ENCODE measurements at regions not wholly inside any gene's neighbourhood (a gene's known extent, or its start where the extent isn't known, plus 50 kb on each side); places are given as distances from the start of the nearest gene placed in this dataset.

GRCh38 chr11:35088226-35088625, 50.7 kb upstream of the CD44 start:
- no peaks in the 10 kb centered on the region for H3K27me3 ChIP-seq (ENCODE audit: control insufficient read depth in 1 of 2, insufficient read depth in 2 of 2, low read length in 2 of 2)
- no peaks in the 10 kb centered on the region for H3K9me3 ChIP-seq (ENCODE audit: control insufficient read depth in 1 of 2, low read length in 2 of 2)
- H3K4me3 ChIP-seq (ENCODE audit: low read depth in 1 of 2, low read length in 2 of 2), result no peak overlapping the region
- H3K4me1 ChIP-seq (ENCODE audit: control insufficient read depth in 1 of 2, insufficient read depth in 2 of 2, low read length in 2 of 2), result peaks cover 16 to 17% of the 10 kb centered on the region in 2 donors
- no peaks in the 10 kb centered on the region for H3K36me3 ChIP-seq (ENCODE audit: control insufficient read depth in 1 of 2, insufficient read depth in 2 of 2, low read length in 2 of 2)
- H3K27ac ChIP-seq (ENCODE audit: low read depth, low read length), result no peak overlapping the region
- H3K9ac ChIP-seq (ENCODE audit: low read depth in 1 of 2, low read length in 2 of 2), result no peak overlapping the region

- H3K9ac ChIP-seq (ENCODE audit: low read depth in 1 of 2, low read length in 2 of 2), result no peak overlapping the region
- no peaks in the 10 kb centered on the region for H3K36me3 ChIP-seq (ENCODE audit: control insufficient read depth in 1 of 2, insufficient read depth in 2 of 2, low read length in 2 of 2)
- H3K4me3 ChIP-seq (ENCODE audit: low read depth in 1 of 2, low read length in 2 of 2), result no peak overlapping the region
- no peaks in the 10 kb centered on the region for H3K9me3 ChIP-seq (ENCODE audit: control insufficient read depth in 1 of 2, low read length in 2 of 2)
- no peaks in the 10 kb centered on the region for H3K27me3 ChIP-seq (ENCODE audit: control insufficient read depth in 1 of 2, insufficient read depth in 2 of 2, low read length in 2 of 2)
- H3K4me1 ChIP-seq (ENCODE audit: control insufficient read depth in 1 of 2, insufficient read depth in 2 of 2, low read length in 2 of 2), result peaks cover 12 to 15% of the 10 kb centered on the region in 2 donors
- no peak overlapping the region for H3K27ac ChIP-seq (ENCODE audit: low read depth, low read length)
Observed at GRCh38 chr11:35088676-35089075, 50.3 kb upstream of the CD44 start.
